ENCODE measurements at regions not wholly inside any gene's neighbourhood (a gene's known extent, or its start where the extent isn't known, plus 50 kb on each side); places are given as distances from the start of the nearest gene placed in this dataset.

- TF ChIP-seq CTCF (IDR thresholded peaks at IDR 0.05) (no peak), POLR2A (IDR thresholded peaks at IDR 0.05) (no peak)
Observed at GRCh38 chr5:92330365-92330764, 947.2 kb upstream of the ARRDC3 start.
